Caki2 (cell line): ENCODE measurements at regions not wholly inside any gene's neighbourhood (a gene's known extent, or its start where the extent isn't known, plus 50 kb on each side); places are given as distances from the start of the nearest gene placed in this dataset.

Experiments used
- DNase-seq: peaks from one replicate; pipeline ENCODE4 v3.0.0-alpha.2; 2015; ENCODE audit warnings: low read depth
- in situ Hi-C: cut with HindIII; loops from 2 replicates; pipeline ENCODE4 v1.10.0; 2016; ENCODE audit warnings: low sequenced_read_pairs, low pct_unique_long_range_greater_than_20kb, mixed read lengths

GRCh38 chr20:9926476-9926875, 87.6 kb upstream of the PAK5 start:
- in situ Hi-C loops = no loop called here
- no peak for DNase-seq

DNA sequence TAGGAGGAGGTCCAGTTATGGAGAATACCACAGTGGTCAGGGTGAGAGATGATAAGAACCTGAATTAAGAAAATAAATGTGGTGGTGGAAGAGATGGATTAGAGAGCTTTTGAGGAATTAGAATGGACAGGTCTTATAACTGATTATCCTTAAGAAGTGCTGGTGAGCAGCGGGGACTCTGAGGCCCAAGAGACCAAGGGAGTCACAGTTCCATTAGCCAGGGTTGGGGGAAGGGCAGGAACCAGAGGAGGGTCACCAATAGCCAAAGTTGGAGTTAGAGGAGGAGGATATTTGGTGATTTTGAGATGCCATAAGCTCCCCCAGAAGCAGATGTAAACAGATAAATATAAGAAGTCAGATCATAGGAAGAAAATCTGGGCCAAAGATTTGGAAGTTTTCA, 87.1 kb upstream of the PAK5 start:
- in situ Hi-C loops = no loop called here
- DNase-seq = no peak

DNA sequence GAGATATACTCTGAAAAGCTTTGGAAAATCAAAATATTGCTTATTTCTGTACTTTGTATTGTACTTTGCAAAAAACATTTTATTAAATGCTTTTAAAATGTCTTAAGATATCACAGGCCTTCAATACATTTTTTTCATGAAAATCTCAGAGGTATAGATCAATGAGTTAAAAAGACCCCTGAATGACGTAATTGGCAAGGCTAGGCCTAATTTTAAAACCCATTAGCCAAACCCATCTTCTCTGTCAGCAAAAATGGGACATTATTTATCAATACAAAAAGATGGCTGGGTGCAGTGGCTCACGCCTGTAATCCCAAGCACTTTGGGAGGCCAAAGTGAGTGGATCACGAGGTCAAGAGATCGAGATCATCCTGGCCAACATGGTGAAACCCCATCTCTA, 84.8 kb upstream of the PAK5 start:
- DNase-seq = no peak

GRCh38 chr20:9920866-9921265, 82.0 kb upstream of the PAK5 start:
- in situ Hi-C loops = no loop called here
- DNase-seq = no peak

More for the DNA sequence above, 84.8 kb upstream of the PAK5 start:
- in situ Hi-C loops = no loop called here

DNA sequence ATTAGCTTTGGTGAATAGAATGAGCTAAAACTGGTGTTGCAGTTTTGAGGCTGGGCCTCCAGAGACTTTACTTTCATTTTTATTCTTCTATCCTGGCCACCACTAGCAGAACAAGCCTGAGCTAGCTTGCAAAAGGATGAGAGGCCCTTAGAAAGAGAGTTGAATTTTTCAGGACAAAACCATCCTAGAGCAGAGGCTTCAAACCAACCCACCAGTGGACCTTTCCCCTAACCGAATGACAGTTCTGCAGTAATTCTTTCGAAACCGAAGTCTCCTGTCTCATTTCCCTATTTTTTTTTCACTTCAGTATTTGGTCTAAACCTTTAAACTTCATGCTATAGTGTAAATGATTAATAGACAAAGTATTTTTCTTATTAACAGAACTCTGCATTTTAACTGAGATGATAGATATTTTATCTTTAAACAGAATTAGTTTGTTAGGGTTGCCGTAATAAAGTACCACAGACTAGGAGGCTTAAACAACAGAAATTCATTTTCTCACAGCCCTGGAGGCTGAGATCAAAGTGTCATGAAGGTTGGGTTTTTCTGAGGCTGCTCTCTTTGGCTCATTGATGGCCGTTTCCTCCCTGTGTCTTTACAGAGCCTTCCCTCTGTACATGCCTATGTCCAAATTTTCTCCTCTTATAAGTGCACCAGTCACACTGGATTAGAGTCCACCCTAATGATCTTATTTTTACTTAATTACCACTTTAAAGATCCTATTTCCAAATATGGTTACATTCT, 80.6 kb upstream of the PAK5 start:
- in situ Hi-C loops = no loop called here
- no peak for DNase-seq

DNA sequence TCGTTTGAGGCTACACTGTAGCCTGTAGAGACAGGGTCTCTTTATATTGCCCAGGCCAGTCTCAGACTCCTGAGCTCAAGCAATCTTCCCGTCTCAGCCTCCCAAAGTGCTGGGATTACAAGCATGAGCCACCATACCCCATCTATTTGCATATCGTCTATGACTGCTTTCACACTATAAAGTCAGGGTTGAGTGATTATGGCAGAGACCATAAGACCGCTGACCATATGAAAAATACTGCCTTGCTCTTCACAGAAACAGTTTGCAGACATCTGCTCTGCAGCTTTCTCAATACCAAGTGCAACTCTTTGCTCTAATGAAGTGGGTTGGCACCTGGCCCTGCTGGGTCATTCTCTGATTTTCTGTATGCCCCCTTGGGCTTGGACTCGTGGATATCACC, 79.5 kb upstream of the PAK5 start:
- in situ Hi-C loops = no loop called here
- DNase-seq = no peak

DNA sequence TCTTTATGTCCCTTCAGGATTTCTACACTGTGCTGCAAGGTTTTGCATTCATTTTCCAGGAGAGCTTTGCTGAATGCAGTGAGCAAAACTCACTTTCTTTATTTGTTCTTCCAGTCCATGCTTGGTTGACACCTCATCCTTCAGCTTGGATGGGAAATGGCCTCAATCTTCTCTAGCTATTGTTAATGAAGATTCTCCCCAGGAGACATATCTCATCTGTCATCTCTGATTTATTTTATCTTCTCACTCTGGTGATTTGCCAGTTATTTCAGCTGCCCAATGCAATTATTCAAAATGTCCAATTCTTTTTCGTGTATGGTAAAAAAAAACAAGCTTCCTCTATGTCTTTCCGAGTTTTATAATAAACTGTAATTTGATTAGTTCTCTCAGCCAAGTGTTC, 77.9 kb upstream of the PAK5 start:
- DNase-seq = peak; percentile 3
- in situ Hi-C loops = no loop called here

- in situ Hi-C loops = no loop called here
- DNase-seq = peak; percentile 43
These were observed 74.1 kb upstream of the PAK5 start for GRCh38 chr20:9912858-9913434.

DNA sequence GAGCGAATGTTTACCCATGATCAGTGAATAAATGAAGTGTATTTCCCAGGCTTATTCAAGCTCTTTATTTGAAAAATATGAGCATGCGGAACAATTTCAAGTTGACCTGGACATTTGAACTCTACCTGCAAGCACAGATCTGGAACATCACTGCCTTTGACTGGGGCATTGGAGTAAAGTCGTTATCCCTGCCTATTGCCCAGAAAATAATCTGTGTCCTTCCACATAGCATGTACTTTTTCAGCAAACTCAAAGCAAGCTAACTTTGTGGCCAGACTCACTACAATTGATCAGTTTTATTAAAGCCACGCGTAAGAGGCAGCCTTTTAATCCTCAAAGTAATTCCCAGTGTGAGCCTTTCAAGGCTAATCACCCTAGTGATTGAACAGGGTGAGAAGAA, 73.4 kb upstream of the PAK5 start:
- no peak for DNase-seq
- in situ Hi-C loops = no loop called here

GRCh38 chr20:9911519-9911918, 72.6 kb upstream of the PAK5 start:
- in situ Hi-C loops = no loop called here
- no peak for DNase-seq

DNA sequence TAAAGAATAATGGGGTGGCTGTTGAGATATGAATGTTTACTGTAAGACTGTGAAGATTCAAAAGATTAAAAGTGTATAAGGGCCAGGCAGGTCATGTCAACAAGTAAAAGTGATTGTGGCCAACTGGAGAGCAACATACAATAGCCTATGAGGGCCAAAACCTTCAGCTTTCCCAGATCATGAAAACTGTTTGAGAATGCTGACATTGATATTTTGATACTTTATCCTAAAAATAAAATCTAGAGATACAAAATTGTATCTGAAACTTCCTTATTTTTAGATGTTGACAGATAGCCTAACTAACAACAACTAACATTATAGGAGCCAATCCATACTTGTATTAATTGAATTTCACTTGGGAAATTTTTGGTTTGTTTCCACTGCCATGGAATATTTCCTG, 70.3 kb upstream of the PAK5 start:
- in situ Hi-C loops = no loop called here

DNA sequence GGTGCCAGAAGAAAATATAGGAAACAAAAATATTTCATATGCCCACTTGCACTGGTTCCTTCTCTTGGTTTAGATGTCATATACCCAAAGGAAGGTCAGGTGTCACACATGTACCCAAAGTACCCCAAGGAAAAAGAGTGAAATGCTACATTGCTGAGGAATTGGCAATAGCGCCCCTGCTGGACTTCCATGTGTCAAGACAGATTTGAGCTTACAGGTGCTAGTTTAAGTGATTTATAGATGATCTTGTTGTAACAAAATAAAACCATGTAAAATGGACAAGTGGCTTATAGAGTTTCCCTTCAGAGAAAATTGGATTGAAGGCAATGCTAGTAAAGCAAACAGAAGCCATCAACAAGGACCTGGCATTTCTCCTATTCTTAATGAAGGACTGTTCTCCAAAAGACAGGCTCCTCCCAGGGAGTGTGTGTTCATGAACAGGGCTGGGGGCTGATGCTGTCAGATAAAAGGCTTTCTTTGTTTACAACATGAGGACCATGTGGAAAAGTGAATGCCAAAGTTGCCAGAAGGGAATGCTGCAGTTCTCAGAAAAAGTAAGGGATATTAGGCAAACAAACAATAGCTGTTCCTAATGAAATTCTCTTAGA, 64.3 kb upstream of the PAK5 start:
- no peak for DNase-seq
- in situ Hi-C loops = no loop called here

More for the DNA sequence above, 70.3 kb upstream of the PAK5 start:
- DNase-seq = no peak

DNA sequence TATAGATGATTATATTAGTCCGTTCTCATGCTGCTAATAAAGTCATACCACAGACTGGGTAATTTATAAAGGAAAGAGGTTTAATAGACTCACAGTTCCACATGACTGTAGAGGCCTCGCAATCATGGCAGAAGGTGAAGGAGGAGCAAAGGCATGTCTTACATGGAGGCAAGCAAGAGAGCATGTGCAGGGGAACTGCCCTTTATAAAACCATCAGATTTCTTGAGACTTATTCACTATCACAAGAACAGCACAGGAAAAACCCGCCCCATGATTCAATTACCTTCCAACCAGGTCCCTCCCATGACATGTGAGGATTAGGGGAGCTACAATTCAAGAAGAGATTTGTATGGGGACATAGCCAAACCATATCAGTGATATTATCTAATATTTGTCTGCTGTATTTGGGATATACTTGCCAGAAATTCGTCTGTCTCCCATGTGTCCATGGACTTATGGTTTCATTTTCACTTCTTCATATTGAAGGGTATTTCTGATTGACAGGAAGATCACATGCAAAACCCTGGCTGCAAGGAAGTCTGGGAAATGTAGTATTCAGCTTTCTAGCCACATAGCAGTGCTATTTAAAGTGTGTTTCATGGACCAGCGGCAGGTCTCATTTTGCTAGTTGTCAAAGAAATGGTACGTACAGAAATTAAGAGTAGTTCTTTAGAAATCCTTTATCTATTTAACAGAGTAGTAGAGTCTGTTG, 50.5 kb upstream of the PAK5 start:
- peak; percentile 26 for DNase-seq
- in situ Hi-C loops = no loop called here
